ENCODE measurements at regions not wholly inside any gene's neighbourhood (a gene's known extent, or its start where the extent isn't known, plus 50 kb on each side); places are given as distances from the start of the nearest gene placed in this dataset.
"Not testable (repeated sequence)": the region's sequence is repeated elsewhere in the genome, so short reads cannot be mapped to it uniquely, and the experiment has no call there.

- DNase-seq = no peak
Measured at GRCh38 chr4:79547851-79548250, 139.8 kb upstream of the GK2 start.

DNA sequence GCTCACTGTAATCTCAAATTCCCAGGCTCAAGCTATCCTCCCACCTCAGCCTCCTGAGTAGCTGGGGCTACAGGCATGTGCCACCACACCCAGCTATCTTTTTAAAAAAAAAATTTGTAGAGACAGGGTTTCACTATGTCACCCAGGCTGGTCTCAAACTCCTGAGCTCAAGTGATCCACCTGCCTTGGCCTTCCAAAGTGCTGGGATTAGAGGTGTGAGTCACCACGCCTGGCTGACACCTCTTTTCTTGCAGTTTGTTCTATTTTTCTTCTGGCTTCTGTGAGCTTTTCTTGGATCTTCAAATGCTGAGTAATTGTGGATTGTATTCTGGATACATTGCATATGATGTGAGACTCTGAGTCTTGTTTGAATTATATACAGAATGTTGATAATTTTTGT, 137.3 kb upstream of the GK2 start:
- not testable (repeated sequence) for DNase-seq

DNA sequence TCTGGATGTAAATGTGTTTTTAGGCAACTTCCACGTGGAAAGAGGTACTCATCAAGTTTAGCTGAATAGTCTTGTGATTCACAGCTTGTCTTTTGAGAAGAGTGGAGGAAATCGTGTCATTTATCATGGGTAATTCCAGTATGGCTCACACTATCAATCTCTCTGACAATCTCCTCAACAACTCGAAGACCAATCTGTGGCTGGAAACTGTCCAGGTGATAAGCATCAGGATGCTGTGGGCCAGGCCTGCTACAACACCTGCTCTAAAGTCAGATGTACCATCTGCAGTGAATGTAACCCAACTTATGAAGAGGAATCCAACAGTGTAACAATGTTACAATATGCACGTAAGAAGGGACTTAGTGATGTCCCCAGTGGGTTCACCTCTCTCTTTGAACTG, 132.1 kb upstream of the GK2 start:
- DNase-seq = no peak

DNA sequence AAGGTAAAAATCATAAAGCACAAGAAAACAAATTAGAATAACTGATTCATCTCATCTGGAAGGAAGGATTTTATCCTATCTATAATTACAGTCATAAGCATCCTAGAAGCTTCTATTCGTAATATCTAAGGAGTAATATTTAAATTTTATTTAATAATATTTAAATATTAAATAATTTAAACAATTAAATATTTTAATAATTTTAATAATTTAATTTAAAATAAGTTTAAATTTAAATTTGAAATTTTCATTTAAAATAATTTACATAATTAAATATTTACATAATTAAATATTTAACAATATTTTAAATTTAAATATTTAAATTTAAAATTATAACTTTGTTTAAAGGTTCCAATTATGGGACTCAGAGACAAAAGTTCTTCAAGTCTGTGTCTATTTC, 127.5 kb upstream of the GK2 start:
- no peak for DNase-seq

DNA sequence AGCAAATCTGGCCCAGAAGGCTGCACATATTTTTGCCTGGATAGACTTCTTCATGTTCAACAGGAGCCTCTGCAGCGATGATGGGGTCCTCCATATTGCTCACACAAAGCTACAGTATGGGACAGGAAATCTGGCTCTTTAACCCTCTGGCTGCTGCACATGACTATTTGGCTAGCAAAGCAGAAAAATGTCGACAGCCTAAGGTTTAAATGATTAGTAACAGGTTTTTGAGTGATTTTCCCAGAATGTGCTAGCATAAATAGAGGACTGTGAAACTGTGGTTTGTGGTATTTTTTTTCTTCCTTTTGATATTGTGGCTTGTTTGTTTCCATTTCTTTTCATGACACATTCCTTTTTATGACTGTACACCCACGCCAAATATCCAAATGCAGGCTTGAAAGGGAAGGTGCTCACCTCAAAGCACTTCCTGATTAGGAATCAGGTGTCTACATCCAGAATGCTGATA, 120.2 kb upstream of the GK2 start:
- DNase-seq = no peak

- DNase-seq = peak; percentile 27
Measured at GRCh38 chr4:79526641-79527565, 118.9 kb upstream of the GK2 start.

DNA sequence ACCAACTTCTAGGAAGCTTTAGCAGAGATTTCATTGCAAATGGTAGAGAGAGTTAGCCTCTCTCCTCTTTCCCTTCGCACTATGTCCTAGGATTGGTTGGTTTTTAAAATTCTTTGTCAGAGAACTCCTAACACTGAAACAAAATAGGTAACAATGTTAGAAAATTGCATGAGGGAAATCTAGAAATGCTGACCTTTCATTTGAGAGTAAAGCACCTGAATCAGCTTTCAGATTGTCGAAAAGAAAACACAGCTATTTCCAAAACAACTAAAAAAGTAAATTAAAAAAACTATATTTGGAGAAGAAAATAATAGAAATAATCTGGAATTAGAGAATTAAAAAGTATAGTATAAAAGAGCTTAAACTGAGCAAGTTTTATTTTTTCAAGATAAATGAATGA, 108.1 kb upstream of the GK2 start:
- no peak for DNase-seq

GRCh38 chr4:79514621-79515329, 106.7 kb upstream of the GK2 start:
- DNase-seq = no peak

GRCh38 chr4:79513576-79513975, 105.5 kb upstream of the GK2 start:
- DNase-seq = no peak

GRCh38 chr4:79512363-79512762, 104.3 kb upstream of the GK2 start:
- no peak for DNase-seq

DNA sequence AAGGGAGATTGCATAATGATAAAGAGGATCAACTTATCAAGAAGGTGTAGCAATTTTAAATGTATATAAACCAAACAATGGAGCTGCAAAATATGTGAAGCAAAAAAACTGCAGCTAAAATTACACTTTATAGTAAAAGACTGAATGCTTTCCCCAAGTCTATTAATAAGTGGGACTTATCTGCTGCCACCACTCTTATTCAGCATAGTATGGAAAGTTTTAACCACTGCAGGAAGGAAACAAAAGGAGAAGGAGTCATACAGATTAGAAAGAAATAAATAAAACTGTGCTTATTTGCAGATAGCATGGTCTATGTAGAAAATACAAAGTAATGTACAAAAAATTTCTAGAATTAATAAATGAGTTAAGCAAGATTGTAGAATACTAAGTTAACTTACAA, 94.1 kb upstream of the GK2 start:
- DNase-seq = no peak

- no peak for DNase-seq
Measured at GRCh38 chr4:79498282-79498681, 90.3 kb upstream of the GK2 start.

- DNase-seq = peak; percentile 84
Measured at GRCh38 chr4:79497001-79497400, 89.0 kb upstream of the GK2 start.

- DNase-seq = no peak
Measured at GRCh38 chr4:79495447-79495846, 87.4 kb upstream of the GK2 start.

DNA sequence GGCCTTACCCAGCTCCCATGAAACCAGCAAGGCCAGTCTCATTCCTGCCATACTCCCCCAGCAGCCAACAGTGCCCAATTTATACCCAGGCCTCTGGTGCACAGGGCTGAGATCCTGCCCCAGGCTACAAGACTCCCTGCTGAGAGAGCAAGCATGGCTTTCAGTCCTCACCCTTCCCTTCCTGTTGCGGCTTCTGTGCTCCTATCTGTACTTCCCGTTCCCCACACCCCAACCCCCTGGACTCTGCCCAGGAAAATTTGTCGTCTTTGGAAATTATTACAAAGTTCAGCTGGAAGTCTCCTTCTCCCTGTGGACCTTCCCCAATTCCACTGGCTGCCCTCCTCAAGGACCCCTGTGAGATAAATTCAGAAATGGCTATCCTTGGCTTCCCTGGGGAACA, 84.1 kb upstream of the GK2 start:
- no peak for DNase-seq

GRCh38 chr4:79489506-79489905, 81.5 kb upstream of the GK2 start:
- no peak for DNase-seq

DNA sequence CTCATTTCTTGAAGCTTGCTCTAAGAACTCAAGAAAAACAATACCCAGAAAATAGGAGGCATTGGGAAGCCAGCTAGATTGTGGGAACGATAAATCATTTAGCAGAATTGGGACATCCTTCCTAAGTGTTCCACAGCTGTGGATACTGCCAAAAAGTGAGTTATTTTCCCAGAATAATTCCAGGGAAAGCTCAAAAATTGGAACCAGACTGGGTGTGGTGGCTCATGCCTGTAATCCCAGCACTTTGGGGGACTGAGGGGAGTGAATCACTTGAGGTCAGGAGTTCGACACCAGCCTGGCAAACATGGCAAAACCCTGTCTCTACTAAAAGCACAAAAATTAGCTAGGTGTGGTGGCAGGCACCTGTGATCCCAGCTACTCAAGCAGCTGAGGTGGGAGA, 68.2 kb upstream of the GK2 start:
- DNase-seq = no peak

- no peak for DNase-seq
Measured at GRCh38 chr4:79473439-79473724, 65.4 kb upstream of the GK2 start.

DNA sequence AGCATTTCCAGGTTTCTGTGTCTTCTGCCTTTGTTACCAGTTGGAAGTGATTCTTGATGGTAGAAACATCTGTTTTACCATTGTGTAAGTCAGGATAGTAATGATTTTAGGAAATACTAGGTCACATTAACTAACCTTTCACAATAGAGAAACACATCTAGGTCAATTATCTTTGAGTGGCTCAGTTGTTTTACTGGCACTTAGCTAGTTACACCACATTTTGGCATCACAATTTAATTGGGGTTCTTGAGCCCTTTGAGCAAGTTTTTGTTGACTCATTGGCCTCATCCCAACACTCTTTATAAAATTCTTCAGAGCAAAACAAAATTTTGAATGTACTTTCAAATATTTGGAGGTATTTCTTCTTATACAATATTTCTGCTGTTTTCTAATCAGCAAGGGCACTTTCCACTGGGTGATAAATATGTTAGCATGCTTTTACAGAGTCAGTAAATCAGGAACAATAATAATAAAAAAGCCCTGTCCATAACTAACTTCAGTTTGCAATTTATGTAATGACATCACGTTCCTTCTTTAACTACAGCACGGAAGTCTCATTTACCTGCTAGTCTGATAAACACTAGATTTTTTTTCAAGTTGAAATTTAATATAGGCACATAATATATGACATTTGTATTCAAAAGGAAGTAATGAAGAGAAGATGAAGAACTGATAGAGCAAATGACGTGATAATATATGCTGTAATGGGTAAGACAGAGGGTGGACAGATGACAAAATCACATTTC, 64.8 kb upstream of the GK2 start:
- no peak for DNase-seq

DNA sequence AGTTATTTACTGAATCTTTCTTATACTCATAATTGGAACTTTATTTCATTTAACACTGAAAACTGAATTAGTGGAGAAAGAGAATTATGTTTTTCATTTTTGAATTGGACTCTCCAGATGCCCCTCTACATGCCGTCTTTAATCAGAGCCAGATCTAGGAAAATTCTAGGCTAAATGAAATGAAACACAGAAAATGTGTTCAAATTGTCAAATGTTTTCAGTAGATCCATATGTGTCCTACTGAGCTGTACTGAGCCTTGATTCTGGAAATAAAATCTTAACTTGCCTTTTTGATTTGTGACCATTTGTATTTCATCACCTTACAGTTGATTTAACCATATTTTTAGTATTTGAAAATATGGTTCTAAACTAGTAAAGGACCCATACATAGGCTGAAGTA, 64.0 kb upstream of the GK2 start:
- no peak for DNase-seq

DNA sequence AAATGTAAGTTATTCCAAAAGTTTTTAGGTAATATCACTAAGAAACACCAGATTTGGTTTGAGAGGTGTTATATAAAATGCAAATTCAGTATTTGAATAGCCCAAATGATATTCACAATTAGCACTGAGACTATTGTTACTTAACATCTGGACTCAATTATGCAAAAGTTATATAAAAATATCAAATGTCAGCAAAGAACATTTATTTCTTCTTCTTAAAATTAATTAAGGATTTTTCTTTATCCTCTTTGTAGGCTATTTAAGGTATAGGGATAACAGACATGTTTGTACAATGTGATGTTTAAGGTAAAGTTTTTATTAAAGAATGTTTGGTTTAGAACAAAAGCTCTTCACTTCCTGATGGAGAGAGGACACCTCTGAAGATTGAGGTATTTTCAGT, 63.3 kb upstream of the GK2 start:
- DNase-seq = no peak

GRCh38 chr4:79467246-79467932, 59.4 kb upstream of the GK2 start:
- DNase-seq = peak; percentile 83

GRCh38 chr4:79466621-79467020, 58.6 kb upstream of the GK2 start:
- DNase-seq = peak; percentile 45

Measured in tongue (tissue), 1 donor.